A673 (cell line): ENCODE measurements at regions not wholly inside any gene's neighbourhood (a gene's known extent, or its start where the extent isn't known, plus 50 kb on each side); places are given as distances from the start of the nearest gene placed in this dataset.
"Not testable (repeated sequence)": the region's sequence is repeated elsewhere in the genome, so short reads cannot be mapped to it uniquely, and the experiment has no call there.

Source experiments
- BruUV-seq: library from RNA; stranded (reverse); fragments of 400-500 nt; replicated peaks from 2 replicates; lab custom pipeline; 2021; lab: Mats Ljungman, UMichigan
- CTCF ChIA-PET: fragments of 300-600 bp; sonication (Branson Sonifier 250); formaldehyde crosslinking; loops from one replicate; lab custom pipeline; 2022; ENCODE audit warnings: antibody characterized with exemption; lab: Charles Lee
- POLR2A ChIA-PET: fragments of 300-600 bp; sonication (Branson Sonifier 250); formaldehyde crosslinking; loops from one replicate; lab custom pipeline; 2022; ENCODE audit warnings: antibody characterized with exemption; ENCODE audit not compliant: low non-redundant PET; lab: Charles Lee
- DNase-seq: peaks from one replicate; pipeline ENCODE4 v3.0.0-alpha.2; 2015; ENCODE audit warnings: low spot score
- H3K27ac ChIP-seq: fragments of 200-600 bp; sonication (generic); 2 replicates; pipeline ENCODE4 v1.5.1; 2016; ENCODE audit warnings: mixed run types, low read depth, mild to moderate bottlenecking, mixed read lengths, antibody characterized with exemption, low read length; ENCODE audit not compliant: poor library complexity, severe bottlenecking
- H3K27me3 ChIP-seq: fragments of 200-600 bp; sonication (generic); replicated peaks from 2 replicates; pipeline ENCODE4 v1.6.1; 2017; ENCODE audit warnings: mixed run types, low read depth, mild to moderate bottlenecking, mixed read lengths, antibody characterized with exemption, low read length; ENCODE audit not compliant: insufficient read depth, poor library complexity
- H3K36me3 ChIP-seq: fragments of 200-600 bp; sonication (generic); 2 replicates; pipeline ENCODE4 v1.6.1; 2016; ENCODE audit warnings: mixed run types, mild to moderate bottlenecking, mixed read lengths, antibody characterized with exemption, low read length; ENCODE audit not compliant: insufficient read depth, poor library complexity, severe bottlenecking
- H3K4me1 ChIP-seq: fragments of 200-600 bp; sonication (generic); 2 replicates; pipeline ENCODE4 v1.6.1; 2017; ENCODE audit warnings: mixed run types, mild to moderate bottlenecking, mixed read lengths, antibody characterized with exemption, low read length; ENCODE audit not compliant: insufficient read depth, poor library complexity, severe bottlenecking
- H3K4me3 ChIP-seq: fragments of 200-600 bp; sonication (generic); 2 replicates; pipeline ENCODE4 v1.5.1; 2016; ENCODE audit warnings: low read depth, mixed run types, mild to moderate bottlenecking, mixed read lengths, low read length; ENCODE audit not compliant: poor library complexity, severe bottlenecking
- H3K9me3 ChIP-seq: fragments of 200-600 bp; sonication (generic); 2 replicates; pipeline ENCODE4 v1.6.1; 2016; ENCODE audit warnings: mixed run types, low read depth, mild to moderate bottlenecking, mixed read lengths, antibody characterized with exemption, low read length; ENCODE audit not compliant: poor library complexity, severe bottlenecking
- EZH2 ChIP-seq: fragments of 200-600 bp; sonication (generic); IDR thresholded peaks from 2 replicates; pipeline ENCODE4 v1.6.1; 2017; ENCODE audit warnings: borderline replicate concordance, low read depth, mild to moderate bottlenecking, mixed read lengths, antibody characterized with exemption, low read length; ENCODE audit not compliant: poor library complexity, severe bottlenecking
- intact Hi-C: fragments of 100-400 bp; cut with micrococcal nuclease; formaldehyde crosslinking; loops from one replicate; pipeline ENCODE4 v1.10.0; 2022; ENCODE audit not compliant: unreplicated experiment
- TF ChIP-seq, protein P1 (sequence below): fragments of 300-800, 200-600 bp; sonication (generic); conservative IDR thresholded peaks from 2 replicates; pipeline ENCODE4 v1.5.1; 2017; ENCODE audit warnings: low read depth, mild to moderate bottlenecking, antibody characterized with exemption, low read length, moderate library complexity, mixed read lengths

DNA sequence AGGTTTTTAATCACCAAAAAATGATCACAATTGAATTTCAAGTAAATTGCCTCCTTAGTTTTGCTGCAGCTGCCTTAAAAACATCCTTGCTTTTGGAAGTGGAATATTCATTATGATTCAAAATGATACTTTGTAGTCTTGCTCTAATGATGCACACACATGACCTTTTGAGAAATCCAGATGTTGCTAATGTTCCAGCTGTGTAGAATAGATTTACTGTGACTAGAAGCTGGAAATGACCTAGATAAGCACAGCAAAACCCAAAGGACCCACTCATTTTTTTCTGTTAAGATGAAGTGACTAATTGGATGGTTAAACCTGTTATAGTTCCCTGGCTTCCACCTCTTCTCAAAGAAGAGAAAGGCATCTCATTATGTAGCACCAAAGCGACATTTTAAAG lies 64.6 kb upstream of the RALGPS2 start:
- no peak overlapping the region for H3K4me3 ChIP-seq
- no peak for DNase-seq
- intact Hi-C loops: no loop called here
- H3K27me3 ChIP-seq: no peaks in the 10 kb centered on the region
- no peak overlapping the region for H3K27ac ChIP-seq
- H3K9me3 ChIP-seq: no peaks in the 10 kb centered on the region
- H3K4me1 ChIP-seq: no peaks in the 10 kb centered on the region
- no TSS peak for BruUV-seq
- no peak for TF ChIP-seq EZH2
- CTCF ChIA-PET: no interaction called here
- POLR2A ChIA-PET: no interaction called here
- no peaks in the 10 kb centered on the region for H3K36me3 ChIP-seq

DNA sequence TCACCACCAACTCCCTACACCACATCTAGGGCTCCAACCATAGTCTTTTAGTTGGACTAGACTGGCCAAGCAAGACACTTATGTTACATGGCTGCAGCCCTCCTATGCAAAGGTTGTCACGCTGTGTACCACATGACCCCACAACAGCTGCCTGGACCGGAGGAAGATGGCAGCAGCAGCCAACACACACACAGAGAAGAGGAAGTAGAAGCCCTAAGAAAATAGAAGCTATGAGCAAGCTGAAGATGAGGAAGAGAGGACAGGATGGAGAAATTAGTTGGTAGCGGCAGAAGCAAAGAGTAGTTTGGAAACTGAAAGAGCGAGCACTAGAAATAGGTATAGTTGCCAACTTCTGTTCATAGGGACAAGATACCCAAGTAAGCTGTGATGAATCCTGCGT lies 60.8 kb upstream of the RALGPS2 start:
- CTCF ChIA-PET: no interaction called here
- BruUV-seq: no TSS peak
- POLR2A ChIA-PET: no interaction called here

DNA sequence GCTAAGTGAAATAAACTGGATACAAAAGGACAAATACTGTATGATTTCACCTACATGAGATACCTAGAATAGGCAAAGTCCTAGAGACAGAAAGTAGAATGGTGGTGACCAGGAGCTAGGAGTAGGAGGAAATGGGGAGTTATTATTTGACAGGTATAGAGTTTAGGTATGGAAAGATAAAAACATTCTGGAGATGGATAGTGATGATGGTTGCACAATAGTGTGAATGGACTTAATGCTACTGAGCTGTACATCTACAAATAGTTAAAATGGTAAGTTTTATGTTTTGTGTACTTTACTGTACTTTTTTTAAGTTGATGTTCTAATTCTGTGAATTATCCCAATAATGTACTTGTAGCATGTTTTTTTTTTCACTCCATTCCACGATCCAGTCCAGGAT lies 59.5 kb upstream of the RALGPS2 start:
- no peaks in the 10 kb centered on the region for H3K36me3 ChIP-seq
- intact Hi-C loops: no loop called here
- no peaks in the 10 kb centered on the region for H3K4me1 ChIP-seq
- no TSS peak for BruUV-seq
- H3K27me3 ChIP-seq: peaks cover 2% of the 10 kb centered on the region
- H3K27ac ChIP-seq: no peak overlapping the region
- no peaks in the 10 kb centered on the region for H3K9me3 ChIP-seq
- no peak overlapping the region for H3K4me3 ChIP-seq
- CTCF ChIA-PET: no interaction called here
- no peak for DNase-seq
- TF ChIP-seq EZH2: no peak
- POLR2A ChIA-PET: no interaction called here

More for the DNA sequence above, 60.8 kb upstream of the RALGPS2 start:
- TF ChIP-seq, protein P1, sequence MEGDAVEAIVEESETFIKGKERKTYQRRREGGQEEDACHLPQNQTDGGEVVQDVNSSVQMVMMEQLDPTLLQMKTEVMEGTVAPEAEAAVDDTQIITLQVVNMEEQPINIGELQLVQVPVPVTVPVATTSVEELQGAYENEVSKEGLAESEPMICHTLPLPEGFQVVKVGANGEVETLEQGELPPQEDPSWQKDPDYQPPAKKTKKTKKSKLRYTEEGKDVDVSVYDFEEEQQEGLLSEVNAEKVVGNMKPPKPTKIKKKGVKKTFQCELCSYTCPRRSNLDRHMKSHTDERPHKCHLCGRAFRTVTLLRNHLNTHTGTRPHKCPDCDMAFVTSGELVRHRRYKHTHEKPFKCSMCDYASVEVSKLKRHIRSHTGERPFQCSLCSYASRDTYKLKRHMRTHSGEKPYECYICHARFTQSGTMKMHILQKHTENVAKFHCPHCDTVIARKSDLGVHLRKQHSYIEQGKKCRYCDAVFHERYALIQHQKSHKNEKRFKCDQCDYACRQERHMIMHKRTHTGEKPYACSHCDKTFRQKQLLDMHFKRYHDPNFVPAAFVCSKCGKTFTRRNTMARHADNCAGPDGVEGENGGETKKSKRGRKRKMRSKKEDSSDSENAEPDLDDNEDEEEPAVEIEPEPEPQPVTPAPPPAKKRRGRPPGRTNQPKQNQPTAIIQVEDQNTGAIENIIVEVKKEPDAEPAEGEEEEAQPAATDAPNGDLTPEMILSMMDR: no peak
- no peak for TF ChIP-seq EZH2
- Histone ChIP-seq H3K9me3 (no peaks in the 10 kb centered on the region), H3K4me3 (no peak overlapping the region), H3K27me3 (peaks cover 2% of the 10 kb centered on the region), H3K36me3 (no peaks in the 10 kb centered on the region), H3K27ac (no peak overlapping the region), H3K4me1 (no peaks in the 10 kb centered on the region)
- DNase-seq: no peak
- intact Hi-C loops: no loop called here

DNA sequence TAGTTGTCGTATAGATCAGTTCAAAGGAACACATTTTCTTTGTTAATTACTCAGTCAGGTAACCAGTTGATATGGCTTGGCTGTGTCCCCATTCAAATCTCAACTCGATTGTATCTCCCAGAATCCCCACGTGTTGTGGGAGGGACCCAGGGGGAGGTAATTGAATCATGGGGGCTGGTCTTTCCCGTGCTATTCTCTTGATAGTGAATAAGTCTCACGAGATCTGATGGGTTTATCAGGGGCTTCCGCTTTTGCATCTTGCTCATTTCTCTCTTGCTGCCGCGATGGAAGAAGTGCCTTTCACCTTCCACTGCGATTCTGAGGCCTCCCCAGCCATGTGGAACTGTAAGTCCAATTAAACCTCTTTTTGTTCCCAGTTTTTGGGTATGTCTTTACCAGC lies 58.2 kb upstream of the RALGPS2 start:
- H3K27ac ChIP-seq, H3K4me3 ChIP-seq, POLR2A ChIA-PET, CTCF ChIA-PET, BruUV-seq, H3K9me3 ChIP-seq, H3K4me1 ChIP-seq, DNase-seq, H3K36me3 ChIP-seq, H3K27me3 ChIP-seq, intact Hi-C loops: not testable (repeated sequence)

DNA sequence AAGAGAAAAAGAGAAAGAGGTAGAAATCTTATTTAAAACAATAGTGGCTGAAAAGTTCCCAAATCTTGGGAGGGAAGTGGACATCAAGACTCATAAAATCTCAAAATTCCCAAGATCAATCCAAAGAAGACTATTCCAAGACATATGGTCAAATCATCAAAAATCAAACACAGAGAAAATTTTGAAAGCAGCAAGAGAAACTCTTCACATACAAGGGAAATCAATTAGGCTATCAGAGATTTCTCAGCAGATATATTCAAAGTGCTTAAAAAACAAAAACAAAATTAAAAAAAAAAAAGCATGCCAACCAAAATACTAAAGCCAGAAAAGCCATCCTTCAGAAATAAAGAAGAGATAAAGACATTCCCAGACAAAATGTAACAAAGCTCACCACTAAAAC lies 52.6 kb upstream of the RALGPS2 start:
- Histone ChIP-seq H3K4me3 (no peak overlapping the region), H3K27ac (no peak overlapping the region), H3K4me1 (no peaks in the 10 kb centered on the region), H3K27me3 (peaks cover under 1% of the 10 kb centered on the region), H3K9me3 (no peaks in the 10 kb centered on the region), H3K36me3 (no peaks in the 10 kb centered on the region)
- no TSS peak for BruUV-seq
- intact Hi-C loops: no loop called here
- TF ChIP-seq, protein P1: no peak
- TF ChIP-seq EZH2: no peak
- ChIA-PET POLR2A (no interaction called here), CTCF (no interaction called here)
- no peak for DNase-seq

DNA sequence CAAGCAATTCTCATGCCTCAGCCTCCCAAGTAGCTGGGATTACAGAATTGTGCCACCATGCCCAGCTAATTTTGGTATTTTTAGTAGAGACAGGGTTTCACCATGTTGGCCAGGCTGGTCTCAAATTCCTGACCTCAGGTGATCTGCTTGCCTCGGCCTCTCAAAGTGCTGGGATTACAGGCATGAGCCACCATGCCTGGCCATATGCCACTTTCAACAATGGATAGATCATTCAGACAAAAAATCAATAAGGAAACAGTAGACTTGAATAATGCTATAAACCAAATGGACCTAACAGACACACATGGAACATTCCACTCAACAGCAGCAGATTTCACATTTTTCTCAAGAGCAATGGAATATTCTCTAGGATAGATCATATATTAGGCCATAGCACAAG lies 50.5 kb upstream of the RALGPS2 start:
- intact Hi-C loops, H3K27ac ChIP-seq, H3K27me3 ChIP-seq, H3K36me3 ChIP-seq, H3K4me1 ChIP-seq, BruUV-seq, H3K9me3 ChIP-seq, DNase-seq, CTCF ChIA-PET, H3K4me3 ChIP-seq, POLR2A ChIA-PET: not testable (repeated sequence)
